GM12874 (cell line): ENCODE measurements at regions not wholly inside any gene's neighbourhood (a gene's known extent, or its start where the extent isn't known, plus 50 kb on each side); places are given as distances from the start of the nearest gene placed in this dataset.

Source experiments
- TF ChIP-seq, protein P1 (sequence below): IDR thresholded peaks from 2 replicates; pipeline ENCODE4 v1.5.1; 2011; ENCODE audit warnings: low read depth, mild to moderate bottlenecking, control low read depth, low read length, moderate library complexity; ENCODE audit not compliant: insufficient read depth

DNA sequence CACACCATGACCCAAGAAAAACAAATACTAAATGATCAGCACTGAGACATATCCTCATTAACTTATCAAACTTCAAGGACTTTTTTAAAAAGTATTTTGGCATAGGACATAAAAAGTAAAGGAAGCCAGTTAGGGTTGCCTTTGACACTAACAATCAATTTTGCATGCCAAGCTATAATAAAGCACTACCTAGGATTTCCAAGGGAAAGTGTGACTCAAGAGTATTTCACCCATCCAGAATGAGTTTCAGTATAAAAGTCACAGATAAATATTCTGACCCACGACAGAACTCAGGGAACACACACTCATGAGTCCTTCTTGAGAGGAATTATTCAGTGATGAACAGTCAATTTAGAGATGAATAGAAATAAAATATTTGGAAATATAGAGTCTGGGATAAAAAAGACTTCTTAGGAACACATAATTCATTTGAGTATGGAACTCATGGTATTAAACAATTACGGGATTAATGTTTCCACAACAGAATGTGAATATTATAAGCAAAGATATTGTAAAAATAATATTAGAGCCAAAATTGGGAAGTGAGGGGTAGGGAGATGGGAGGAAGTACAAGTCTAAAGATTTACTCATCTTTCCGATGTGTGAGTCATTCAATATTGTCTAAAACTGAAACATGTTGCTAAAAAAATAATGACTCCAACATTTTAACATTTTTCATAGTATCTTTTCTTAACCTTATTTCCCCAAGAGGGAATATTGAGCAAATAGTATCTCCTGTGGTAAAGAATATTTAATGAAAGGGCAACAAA is 143.5 kb upstream of the LNX1 start:
- TF ChIP-seq, protein P1, sequence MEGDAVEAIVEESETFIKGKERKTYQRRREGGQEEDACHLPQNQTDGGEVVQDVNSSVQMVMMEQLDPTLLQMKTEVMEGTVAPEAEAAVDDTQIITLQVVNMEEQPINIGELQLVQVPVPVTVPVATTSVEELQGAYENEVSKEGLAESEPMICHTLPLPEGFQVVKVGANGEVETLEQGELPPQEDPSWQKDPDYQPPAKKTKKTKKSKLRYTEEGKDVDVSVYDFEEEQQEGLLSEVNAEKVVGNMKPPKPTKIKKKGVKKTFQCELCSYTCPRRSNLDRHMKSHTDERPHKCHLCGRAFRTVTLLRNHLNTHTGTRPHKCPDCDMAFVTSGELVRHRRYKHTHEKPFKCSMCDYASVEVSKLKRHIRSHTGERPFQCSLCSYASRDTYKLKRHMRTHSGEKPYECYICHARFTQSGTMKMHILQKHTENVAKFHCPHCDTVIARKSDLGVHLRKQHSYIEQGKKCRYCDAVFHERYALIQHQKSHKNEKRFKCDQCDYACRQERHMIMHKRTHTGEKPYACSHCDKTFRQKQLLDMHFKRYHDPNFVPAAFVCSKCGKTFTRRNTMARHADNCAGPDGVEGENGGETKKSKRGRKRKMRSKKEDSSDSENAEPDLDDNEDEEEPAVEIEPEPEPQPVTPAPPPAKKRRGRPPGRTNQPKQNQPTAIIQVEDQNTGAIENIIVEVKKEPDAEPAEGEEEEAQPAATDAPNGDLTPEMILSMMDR: no peak

DNA sequence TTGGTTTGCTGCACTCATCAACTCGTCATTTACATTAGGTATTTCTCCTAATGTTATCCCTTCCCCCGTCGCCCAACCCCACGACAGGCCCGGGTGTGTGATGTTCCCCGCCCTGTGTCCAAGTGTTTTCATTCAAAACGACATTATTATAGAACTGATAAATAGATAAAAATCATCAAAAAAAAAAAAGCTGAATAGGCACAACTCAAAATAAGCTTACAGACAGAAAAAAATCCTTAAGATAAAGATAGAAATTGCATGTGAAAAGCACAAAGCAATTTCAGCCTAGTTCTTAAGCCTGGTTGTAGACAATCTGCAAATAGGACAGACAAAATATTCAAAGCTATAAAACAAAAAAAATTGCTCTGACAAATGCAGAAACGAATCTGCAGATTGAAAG is 142.9 kb upstream of the LNX1 start:
- TF ChIP-seq, protein P1: no peak

DNA sequence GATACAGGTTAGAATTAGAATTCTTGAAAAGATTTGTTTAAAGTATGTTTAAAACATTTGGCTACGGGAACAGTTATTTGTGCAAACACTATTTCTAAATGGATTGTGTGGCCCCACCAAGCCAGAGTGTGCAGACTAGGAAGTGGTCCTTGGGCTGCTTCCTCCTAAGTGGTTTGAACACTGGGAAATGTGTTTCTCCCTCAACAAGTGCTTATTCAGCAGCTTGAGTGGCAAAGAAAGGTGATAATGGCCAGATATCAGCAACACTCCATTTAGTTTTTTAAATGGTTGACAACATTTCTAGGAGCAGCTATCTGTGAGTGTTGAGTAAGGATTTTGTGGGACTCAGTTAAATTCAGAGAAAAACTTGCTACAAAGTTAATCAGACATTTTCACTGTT is 141.4 kb upstream of the LNX1 start:
- TF ChIP-seq, protein P1: no peak

DNA sequence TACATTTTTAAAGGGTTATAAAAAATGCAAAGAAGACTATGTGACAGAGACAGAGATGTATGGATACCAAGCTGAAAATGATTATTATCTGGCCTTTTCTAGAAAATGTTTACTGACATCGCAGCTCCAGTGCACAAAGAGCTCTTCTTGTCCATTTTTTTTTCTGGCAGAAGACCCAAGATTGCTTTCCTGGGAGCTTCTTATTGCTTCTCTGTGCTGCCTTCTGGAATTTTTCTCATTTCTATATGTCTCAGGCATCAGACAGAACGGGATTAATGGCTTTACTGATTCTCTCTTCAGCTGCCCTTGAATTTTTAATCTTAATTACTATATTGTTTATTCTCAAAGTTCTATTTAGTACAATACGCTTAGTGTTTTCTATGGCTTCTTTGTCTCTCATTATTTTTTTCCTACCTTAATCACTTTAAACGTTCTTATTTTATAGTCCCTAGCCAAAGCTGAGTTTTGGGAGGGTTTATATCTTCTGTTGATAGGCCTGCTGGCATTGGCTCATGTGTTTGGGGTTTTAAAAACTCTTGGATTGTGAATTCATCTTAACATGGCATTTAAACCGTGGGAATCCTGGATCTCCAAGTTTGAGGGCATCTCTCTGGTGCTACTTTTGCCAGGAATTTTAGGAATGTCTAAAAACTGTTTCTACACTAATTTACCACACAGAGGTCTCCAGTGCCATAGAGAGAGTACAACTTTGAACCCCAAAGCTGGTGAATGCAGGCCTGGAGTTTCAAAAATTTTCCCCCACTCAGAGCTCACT is 138.9 kb upstream of the LNX1 start:
- TF ChIP-seq, protein P1: no peak

DNA sequence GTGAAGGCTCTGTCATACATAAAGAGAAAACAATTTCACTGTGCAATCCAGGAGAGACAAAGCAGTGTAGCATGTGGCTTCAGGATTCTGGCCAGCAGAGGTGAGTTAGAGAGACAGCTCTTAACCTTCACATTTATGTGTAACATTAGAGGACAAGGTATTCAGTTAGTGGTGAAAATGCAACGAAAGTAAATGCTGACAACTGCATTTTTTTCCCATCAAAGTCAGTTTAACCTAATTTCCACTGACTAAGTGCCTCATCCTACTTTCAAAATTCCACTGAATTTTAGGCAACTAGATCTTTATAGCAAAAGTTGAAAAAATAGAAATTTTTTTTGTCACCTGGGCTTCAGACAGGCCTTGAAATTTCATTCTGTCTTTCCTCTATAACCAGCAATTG is 130.8 kb upstream of the LNX1 start:
- TF ChIP-seq, protein P1: no peak

DNA sequence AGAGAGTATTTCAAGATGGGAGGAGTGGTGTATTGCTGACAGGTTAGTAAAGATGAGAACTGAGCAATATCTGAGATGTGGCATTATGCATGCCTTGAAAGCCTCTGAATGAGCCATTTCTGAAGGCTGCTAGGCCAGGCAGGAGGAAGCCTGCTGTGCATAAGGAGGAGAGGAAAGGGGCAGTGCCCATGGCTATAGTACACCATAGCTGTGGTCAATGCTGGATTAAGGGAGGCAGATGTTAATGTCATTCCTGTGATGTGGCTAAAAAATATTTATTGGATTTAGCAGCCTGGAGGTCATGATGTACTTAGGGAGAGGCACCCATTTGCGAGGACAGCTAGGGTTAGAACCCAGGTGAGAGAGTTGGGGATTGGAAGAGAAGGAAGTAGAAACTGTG is 130.0 kb upstream of the LNX1 start:
- TF ChIP-seq, protein P1: no peak

DNA sequence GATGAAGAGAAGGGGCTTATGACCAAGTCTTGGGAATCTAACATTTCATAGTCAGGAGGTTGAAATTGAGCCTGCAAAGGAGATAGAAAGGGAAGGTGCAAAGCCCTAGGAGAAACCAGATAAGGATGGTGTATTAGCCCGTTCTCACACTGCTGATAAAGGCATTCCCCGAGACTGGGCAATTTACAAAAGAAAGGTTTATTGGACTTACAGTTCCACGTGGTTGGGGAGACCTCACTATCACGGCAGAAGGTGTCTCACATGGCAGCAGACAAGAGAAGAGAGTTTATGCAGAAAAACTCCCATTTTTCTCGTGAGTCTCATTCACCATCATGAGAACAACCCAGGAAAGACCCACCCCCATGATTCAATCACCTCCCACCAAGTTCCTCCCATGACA is 129.5 kb upstream of the LNX1 start:
- TF ChIP-seq, protein P1: no peak
